Choroid plexus epithelial cell (primary cell): ENCODE measurements at regions not wholly inside any gene's neighbourhood (a gene's known extent, or its start where the extent isn't known, plus 50 kb on each side); places are given as distances from the start of the nearest gene placed in this dataset.

Experiments
- DNase-seq: peaks from one replicate; pipeline ENCODE4 v3.0.0-alpha.2; 2010; ENCODE audit warnings: low read depth
- H3K4me3 ChIP-seq: 2 replicates; pipeline ENCODE4 v1.5.1; 2011; ENCODE audit warnings: low read depth, mild to moderate bottlenecking, control low read depth, low read length, moderate library complexity
- TF ChIP-seq, protein P1 (sequence below): conservative IDR thresholded peaks from 2 replicates; pipeline ENCODE4 v1.5.1; 2011; ENCODE audit warnings: low read depth, mild to moderate bottlenecking, control low read depth, inconsistent platforms, low read length, moderate library complexity

DNA sequence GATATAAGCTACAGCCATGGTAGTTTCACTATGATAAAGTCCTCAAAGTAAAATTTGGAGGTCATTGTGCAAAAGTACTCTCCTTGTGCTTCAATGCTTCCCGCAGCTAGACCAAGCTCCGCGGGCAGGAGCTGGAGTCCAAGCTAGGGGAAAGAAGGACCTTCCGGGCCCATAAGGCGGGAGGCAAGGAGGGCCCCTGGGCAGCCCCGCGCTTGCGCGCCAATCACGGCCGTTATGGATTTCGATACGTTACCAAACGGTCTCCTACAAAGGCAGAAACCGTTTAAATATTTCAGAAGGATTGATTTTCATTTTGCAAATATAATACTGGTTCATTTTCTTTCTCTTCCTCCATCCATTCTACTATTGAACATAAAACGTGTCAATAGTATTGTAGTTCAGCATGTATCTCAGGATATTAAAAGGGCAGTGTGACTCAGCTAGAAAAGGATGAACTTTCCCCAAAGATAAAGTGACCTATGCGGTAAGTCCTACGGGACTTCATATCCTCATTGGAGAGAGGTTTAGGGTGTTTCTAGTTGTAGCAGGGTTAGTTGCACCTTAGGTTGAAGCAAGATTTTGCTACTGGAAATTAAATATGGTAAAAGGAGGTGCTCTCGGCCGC, 128.0 kb downstream of the KIF20B start:
- DNase-seq = no peak
- TF ChIP-seq, protein P1, sequence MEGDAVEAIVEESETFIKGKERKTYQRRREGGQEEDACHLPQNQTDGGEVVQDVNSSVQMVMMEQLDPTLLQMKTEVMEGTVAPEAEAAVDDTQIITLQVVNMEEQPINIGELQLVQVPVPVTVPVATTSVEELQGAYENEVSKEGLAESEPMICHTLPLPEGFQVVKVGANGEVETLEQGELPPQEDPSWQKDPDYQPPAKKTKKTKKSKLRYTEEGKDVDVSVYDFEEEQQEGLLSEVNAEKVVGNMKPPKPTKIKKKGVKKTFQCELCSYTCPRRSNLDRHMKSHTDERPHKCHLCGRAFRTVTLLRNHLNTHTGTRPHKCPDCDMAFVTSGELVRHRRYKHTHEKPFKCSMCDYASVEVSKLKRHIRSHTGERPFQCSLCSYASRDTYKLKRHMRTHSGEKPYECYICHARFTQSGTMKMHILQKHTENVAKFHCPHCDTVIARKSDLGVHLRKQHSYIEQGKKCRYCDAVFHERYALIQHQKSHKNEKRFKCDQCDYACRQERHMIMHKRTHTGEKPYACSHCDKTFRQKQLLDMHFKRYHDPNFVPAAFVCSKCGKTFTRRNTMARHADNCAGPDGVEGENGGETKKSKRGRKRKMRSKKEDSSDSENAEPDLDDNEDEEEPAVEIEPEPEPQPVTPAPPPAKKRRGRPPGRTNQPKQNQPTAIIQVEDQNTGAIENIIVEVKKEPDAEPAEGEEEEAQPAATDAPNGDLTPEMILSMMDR = no peak
- H3K4me3 ChIP-seq = no peak overlapping the region

GRCh38 chr10:89829887-89830269, 128.5 kb downstream of the KIF20B start:
- no peak for DNase-seq
- TF ChIP-seq, protein P1 = no peak
- H3K4me3 ChIP-seq = no peak overlapping the region

GRCh38 chr10:89830624-89831023, 129.2 kb downstream of the KIF20B start:
- no peak overlapping the region for H3K4me3 ChIP-seq
- TF ChIP-seq, protein P1 = no peak
- no peak for DNase-seq

DNA sequence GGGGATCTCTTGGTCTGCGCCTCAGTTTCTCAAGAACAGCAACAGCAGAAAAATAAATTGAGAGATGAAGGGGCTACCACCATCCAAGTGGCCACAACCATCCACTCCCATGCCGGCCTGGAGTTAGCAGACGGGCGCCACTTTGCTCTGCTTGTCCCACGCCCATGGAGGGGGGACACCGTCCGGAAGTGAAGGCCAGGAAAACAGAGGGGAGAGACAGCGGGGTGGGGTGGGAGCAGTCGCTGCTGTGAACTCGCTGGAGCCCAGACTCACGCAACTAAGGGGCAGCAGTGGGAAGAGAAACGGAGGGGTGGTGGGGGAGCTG, 135.4 kb downstream of the KIF20B start:
- DNase-seq = no peak
- peak overlapping the region; percentile 68 for H3K4me3 ChIP-seq

GRCh38 chr10:89837165-89838043, 136.0 kb downstream of the KIF20B start:
- TF ChIP-seq, protein P1 = peak; percentile 8
- peak overlapping the region; percentile 68 for H3K4me3 ChIP-seq
- DNase-seq = peak; percentile 45

More for the DNA sequence above, 135.4 kb downstream of the KIF20B start:
- TF ChIP-seq, protein P1 = no peak

GRCh38 chr10:89838044-89838615, 136.7 kb downstream of the KIF20B start:
- peak overlapping the region; percentile 68 for H3K4me3 ChIP-seq
- TF ChIP-seq, protein P1 = no peak
- no peak for DNase-seq
